Stimulated activated effector memory CD8-positive, alpha-beta T cell treated with anti-CD3 and anti-CD28 coated beads, Interleukin-12 subunit alpha, Interleukin-12 subunit beta, amount 100 ng/mL, for 72 hours (primary cell): ENCODE measurements at regions not wholly inside any gene's neighbourhood (a gene's known extent, or its start where the extent isn't known, plus 50 kb on each side); places are given as distances from the start of the nearest gene placed in this dataset.
"Not testable (repeated sequence)": the region's sequence is repeated elsewhere in the genome, so short reads cannot be mapped to it uniquely, and the experiment has no call there.

Experiments used
- ATAC-seq: fragments of 150-1000 bp; cut with Tn5 transposase; 2 replicates; pipeline ENCODE4 v1.10.0; 2021
- DNase-seq, 2 donors: peaks; one replicate each; pipeline ENCODE4 v3.0.0; 2021 to 2022; ENCODE audit warnings: low spot score in 2 of 2
- H3K27ac Mint-ChIP-seq: one replicate; pipeline ENCODE4 v1.8.0; 2022; ENCODE audit warnings: mild to moderate bottlenecking, mixed read lengths
- H3K36me3 Mint-ChIP-seq: one replicate; pipeline ENCODE4 v1.8.0; 2022; ENCODE audit warnings: mild to moderate bottlenecking, mixed read lengths
- H3K4me1 Mint-ChIP-seq: one replicate; pipeline ENCODE4 v1.8.0; 2022; ENCODE audit warnings: mixed read lengths
- H3K4me3 Mint-ChIP-seq: one replicate; pipeline ENCODE4 v1.8.0; 2022; ENCODE audit warnings: mild to moderate bottlenecking, mixed read lengths
- H3K9me3 Mint-ChIP-seq: one replicate; pipeline ENCODE4 v1.8.0; 2022; ENCODE audit warnings: mixed read lengths

GRCh38 chr3:90129730-90130129 is 1022.3 kb downstream of the EPHA3 start:
- Mint-ChIP-seq H3K36me3 (peaks cover under 1% of the 10 kb centered on the region), H3K4me1 (no peaks in the 10 kb centered on the region), H3K9me3 (peaks cover 13% of the 10 kb centered on the region), H3K4me3 (no peak overlapping the region), H3K27ac (no peak overlapping the region)
- DNase-seq (no peak), ATAC-seq (no peak)

- Mint-ChIP-seq H3K4me3 (no peak overlapping the region), H3K27ac (no peak overlapping the region), H3K9me3 (peaks cover 20% of the 10 kb centered on the region), H3K36me3 (peaks cover 5% of the 10 kb centered on the region), H3K4me1 (no peaks in the 10 kb centered on the region)
- ATAC-seq, result no peak
- DNase-seq, result no peak
These were observed 1024.8 kb downstream of the EPHA3 start for GRCh38 chr3:90132197-90132596.

- H3K27ac Mint-ChIP-seq, result no peak overlapping the region
- no peak for ATAC-seq
- H3K9me3 Mint-ChIP-seq, result peaks cover 20% of the 10 kb centered on the region
- DNase-seq, result no peak
- H3K4me1 Mint-ChIP-seq, result no peaks in the 10 kb centered on the region
- H3K4me3 Mint-ChIP-seq, result no peak overlapping the region
- peaks cover 5% of the 10 kb centered on the region for H3K36me3 Mint-ChIP-seq
These were observed 1026.7 kb downstream of the EPHA3 start for GRCh38 chr3:90134090-90134489.

GRCh38 chr3:90136456-90137191 is 1029.2 kb downstream of the EPHA3 start:
- Mint-ChIP-seq H3K27ac (no peak overlapping the region), H3K9me3 (peaks cover 16% of the 10 kb centered on the region), H3K36me3 (peaks cover 5% of the 10 kb centered on the region), H3K4me3 (no peak overlapping the region), H3K4me1 (no peaks in the 10 kb centered on the region)
- ATAC-seq, result no peak
- no peak for DNase-seq

- Mint-ChIP-seq H3K9me3 (peaks cover 6% of the 10 kb centered on the region), H3K27ac (no peak overlapping the region), H3K4me1 (no peaks in the 10 kb centered on the region), H3K4me3 (no peak overlapping the region), H3K36me3 (no peaks in the 10 kb centered on the region)
- ATAC-seq (no peak), DNase-seq (no peak)
These were observed 1037.9 kb downstream of the EPHA3 start for GRCh38 chr3:90145094-90145860.

- Mint-ChIP-seq H3K4me3 (no peak overlapping the region), H3K36me3 (no peaks in the 10 kb centered on the region), H3K4me1 (no peaks in the 10 kb centered on the region), H3K27ac (no peak overlapping the region), H3K9me3 (peaks cover 12% of the 10 kb centered on the region)
- ATAC-seq, result no peak
- no peak for DNase-seq
These were observed 1072.7 kb downstream of the EPHA3 start for GRCh38 chr3:90180096-90180495.

GRCh38 chr3:90180543-90180942 is 1073.1 kb downstream of the EPHA3 start:
- DNase-seq (no peak), ATAC-seq (no peak)
- no peak overlapping the region for H3K27ac Mint-ChIP-seq
- no peaks in the 10 kb centered on the region for H3K36me3 Mint-ChIP-seq
- H3K9me3 Mint-ChIP-seq, result peaks cover 12% of the 10 kb centered on the region
- H3K4me3 Mint-ChIP-seq, result no peak overlapping the region
- no peaks in the 10 kb centered on the region for H3K4me1 Mint-ChIP-seq

GRCh38 chr3:90182291-90182976 is 1075.0 kb downstream of the EPHA3 start:
- not testable (repeated sequence) for H3K4me3 Mint-ChIP-seq, DNase-seq, H3K27ac Mint-ChIP-seq

GRCh38 chr3:90184861-90185260 is 1077.4 kb downstream of the EPHA3 start:
- Mint-ChIP-seq H3K4me3 (no peak overlapping the region), H3K36me3 (no peaks in the 10 kb centered on the region), H3K27ac (no peak overlapping the region), H3K4me1 (no peaks in the 10 kb centered on the region), H3K9me3 (peaks cover 8% of the 10 kb centered on the region)
- ATAC-seq (no peak), DNase-seq (no peak)

More at GRCh38 chr3:90182291-90182976, 1075.0 kb downstream of the EPHA3 start:
- not testable (repeated sequence) for H3K36me3 Mint-ChIP-seq, H3K4me1 Mint-ChIP-seq, ATAC-seq
- H3K9me3 Mint-ChIP-seq, result peaks cover 11% of the 10 kb centered on the region

- not testable (repeated sequence) for H3K9me3 Mint-ChIP-seq, ATAC-seq, H3K36me3 Mint-ChIP-seq, H3K27ac Mint-ChIP-seq, DNase-seq, H3K4me3 Mint-ChIP-seq, H3K4me1 Mint-ChIP-seq
These were observed 1090.0 kb downstream of the EPHA3 start for GRCh38 chr3:90197383-90197782.

- not testable (repeated sequence) for H3K27ac Mint-ChIP-seq, H3K4me3 Mint-ChIP-seq, H3K36me3 Mint-ChIP-seq
These were observed 1095.5 kb downstream of the EPHA3 start for GRCh38 chr3:90202931-90203330.

GRCh38 chr3:90206482-90206881 is 1099.1 kb downstream of the EPHA3 start:
- not testable (repeated sequence) for H3K27ac Mint-ChIP-seq

More at GRCh38 chr3:90202931-90203330, 1095.5 kb downstream of the EPHA3 start:
- not testable (repeated sequence) for H3K4me1 Mint-ChIP-seq, DNase-seq, ATAC-seq
- H3K9me3 Mint-ChIP-seq, result peaks cover 14% of the 10 kb centered on the region

GRCh38 chr3:90207353-90208097 is 1100.1 kb downstream of the EPHA3 start:
- DNase-seq, H3K4me3 Mint-ChIP-seq, H3K4me1 Mint-ChIP-seq, H3K36me3 Mint-ChIP-seq, ATAC-seq, H3K27ac Mint-ChIP-seq: not testable (repeated sequence)
- H3K9me3 Mint-ChIP-seq, result peaks cover 25% of the 10 kb centered on the region

More at GRCh38 chr3:90206482-90206881, 1099.1 kb downstream of the EPHA3 start:
- H3K9me3 Mint-ChIP-seq, result peaks cover 20% of the 10 kb centered on the region
- H3K4me3 Mint-ChIP-seq, H3K36me3 Mint-ChIP-seq, DNase-seq, H3K4me1 Mint-ChIP-seq, ATAC-seq: not testable (repeated sequence)

GRCh38 chr3:90221900-90222299 is 1114.5 kb downstream of the EPHA3 start:
- no peak for DNase-seq
- Mint-ChIP-seq H3K36me3 (no peaks in the 10 kb centered on the region), H3K9me3 (peaks cover 14% of the 10 kb centered on the region), H3K4me3 (no peak overlapping the region), H3K4me1 (no peaks in the 10 kb centered on the region), H3K27ac (no peak overlapping the region)
- no peak for ATAC-seq

GRCh38 chr3:90241481-90241880 is 1134.1 kb downstream of the EPHA3 start:
- H3K36me3 Mint-ChIP-seq, result no peaks in the 10 kb centered on the region
- H3K27ac Mint-ChIP-seq, result no peak overlapping the region
- H3K4me1 Mint-ChIP-seq, result no peaks in the 10 kb centered on the region
- H3K9me3 Mint-ChIP-seq, result peaks cover 30% of the 10 kb centered on the region
- no peak for DNase-seq
- no peak overlapping the region for H3K4me3 Mint-ChIP-seq
- ATAC-seq, result no peak
